CD14-positive monocyte (primary cell): ENCODE measurements at regions not wholly inside any gene's neighbourhood (a gene's known extent, or its start where the extent isn't known, plus 50 kb on each side); places are given as distances from the start of the nearest gene placed in this dataset.

Source experiments
- DNase-seq, 3 donors: peaks; one replicate each; pipeline ENCODE4 v3.0.0-alpha.2; 2011 to 2022
- H2AFZ ChIP-seq: 2 replicates; pipeline ENCODE4 v1.6.0; 2012; ENCODE audit warnings: mild to moderate bottlenecking, low read depth, low read length, inconsistent platforms; ENCODE audit not compliant: insufficient read depth, poor library complexity, severe bottlenecking
- H3K27ac ChIP-seq, 2 donors: 1 replicate in 1 of 2; 2 replicates in 1 of 2; pipeline ENCODE4 v1.5.1; 2012 to 2013; ENCODE audit warnings: low read length in 2 of 2, control low read depth in 1 of 2, inconsistent platforms in 1 of 2, low read depth in 1 of 2, mild to moderate bottlenecking in 1 of 2
- H3K27me3 ChIP-seq, 2 donors: one replicate each; pipeline versions ENCODE4 v1.6.0 to v1.6.1; 2011 to 2013; ENCODE audit warnings: low read length in 2 of 2; ENCODE audit not compliant: control insufficient read depth in 2 of 2, insufficient read depth in 2 of 2
- H3K36me3 ChIP-seq, 2 donors: replicated peaks in 1 of 2; 1 replicate in 1 of 2; 2 replicates in 1 of 2; pipeline versions ENCODE4 v1.5.1 to v1.6.1; 2012 to 2013; ENCODE audit warnings: low read length in 2 of 2, control low read depth in 1 of 2, inconsistent platforms in 1 of 2, mild to moderate bottlenecking in 1 of 2; ENCODE audit not compliant: insufficient read depth in 2 of 2, control insufficient read depth in 1 of 2
- H3K4me1 ChIP-seq, 2 donors: 1 replicate in 1 of 2; 2 replicates in 1 of 2; pipeline versions ENCODE4 v1.5.1 to v1.6.1; 2012 to 2013; ENCODE audit warnings: low read length in 2 of 2, control low read depth in 1 of 2, inconsistent platforms in 1 of 2, mild to moderate bottlenecking in 1 of 2, moderate library complexity in 1 of 2; ENCODE audit not compliant: insufficient read depth in 2 of 2, control insufficient read depth in 1 of 2
- H3K4me2 ChIP-seq: replicated peaks from 2 replicates; pipeline ENCODE3; 2012; ENCODE audit warnings: low read length, moderate library complexity, mild to moderate bottlenecking; ENCODE audit not compliant: poor library complexity, severe bottlenecking; ENCODE audit errors: extremely low read depth
- H3K4me3 ChIP-seq, 3 experiments: fragments of 200-600 bp in 1 of 3; sonication (generic) in 1 of 3; replicated peaks in 1 of 3; 1 replicate in 2 of 3; 2 replicates in 1 of 3; pipeline ENCODE4 v1.5.1; 2011 to 2013; ENCODE audit warnings: low read length in 3 of 3, mild to moderate bottlenecking in 3 of 3, control low read depth in 2 of 3, low read depth in 2 of 3, inconsistent platforms in 1 of 3, moderate library complexity in 1 of 3
- H3K79me2 ChIP-seq: 2 replicates; pipeline ENCODE4 v1.6.0; 2012; ENCODE audit warnings: mild to moderate bottlenecking, control low read depth, inconsistent platforms, low read length, moderate library complexity; ENCODE audit not compliant: insufficient read depth
- H3K9ac ChIP-seq: 2 replicates; pipeline ENCODE4 v1.6.0; 2017; ENCODE audit warnings: low read length, mild to moderate bottlenecking; ENCODE audit not compliant: insufficient read depth, poor library complexity, severe bottlenecking
- H3K9me3 ChIP-seq, 2 donors: replicated peaks in 1 of 2; 1 replicate in 1 of 2; 2 replicates in 1 of 2; pipeline versions ENCODE4 v1.5.1 to v1.6.1; 2012 to 2013; ENCODE audit warnings: low read length in 2 of 2, control low read depth in 1 of 2; ENCODE audit not compliant: control insufficient read depth in 1 of 2, insufficient read depth in 1 of 2
- H4K20me1 ChIP-seq: 2 replicates; pipeline ENCODE4 v1.6.0; 2012; ENCODE audit warnings: mild to moderate bottlenecking, low read length, control low read depth, moderate library complexity; ENCODE audit not compliant: insufficient read depth
- H3K27ac Mint-ChIP-seq, 7 donors: one replicate each; pipeline ENCODE4 v1.8.0; 2020; ENCODE audit warnings: mild to moderate bottlenecking in 7 of 7, mixed read lengths in 7 of 7, moderate library complexity in 6 of 7, inconsistent platforms in 2 of 7
- H3K27me3 Mint-ChIP-seq, 3 donors: one replicate each; pipeline ENCODE4 v1.8.0; 2021 to 2022; ENCODE audit warnings: low read depth in 3 of 3, mild to moderate bottlenecking in 3 of 3, mixed read lengths in 3 of 3, moderate library complexity in 3 of 3, inconsistent platforms in 1 of 3
- H3K36me3 Mint-ChIP-seq, 2 donors: one replicate each; pipeline ENCODE4 v1.8.0; 2020; ENCODE audit warnings: mixed read lengths in 2 of 2, inconsistent platforms in 1 of 2, mild to moderate bottlenecking in 1 of 2
- H3K4me1 Mint-ChIP-seq: one replicate; pipeline ENCODE4 v1.8.0; 2020; ENCODE audit warnings: mild to moderate bottlenecking, mixed read lengths
- H3K4me3 Mint-ChIP-seq, 2 donors: one replicate each; pipeline ENCODE4 v1.8.0; 2020; ENCODE audit warnings: mild to moderate bottlenecking in 2 of 2, mixed read lengths in 2 of 2, moderate library complexity in 1 of 2
- H3K9me3 Mint-ChIP-seq, 7 donors: one replicate each; pipeline ENCODE4 v1.8.0; 2020 to 2022; ENCODE audit warnings: mixed read lengths in 7 of 7, mild to moderate bottlenecking in 6 of 7, moderate library complexity in 6 of 7, inconsistent platforms in 2 of 7
- WGBS: methylation state at CpG from one replicate; pipeline ENCODE4 v1.1.5; 2013; ENCODE audit warnings: missing lambda C conversion rate; ENCODE audit not compliant: insufficient coverage; 5-methylcytosine and 5-hydroxymethylcytosine counted together
- intact Hi-C, 2 donors: fragments of 100-400 bp; cut with micrococcal nuclease; formaldehyde crosslinking; loops; one replicate each; pipeline versions ENCODE4 v1.15.0 to v1.15.1; 2023
- TF ChIP-seq, protein P1 (sequence below): fragments of 200-600 bp; IDR thresholded peaks from one replicate; pipeline ENCODE4 v1.8.0; 2022; ENCODE audit warnings: antibody characterized with exemption, mild to moderate bottlenecking

DNA sequence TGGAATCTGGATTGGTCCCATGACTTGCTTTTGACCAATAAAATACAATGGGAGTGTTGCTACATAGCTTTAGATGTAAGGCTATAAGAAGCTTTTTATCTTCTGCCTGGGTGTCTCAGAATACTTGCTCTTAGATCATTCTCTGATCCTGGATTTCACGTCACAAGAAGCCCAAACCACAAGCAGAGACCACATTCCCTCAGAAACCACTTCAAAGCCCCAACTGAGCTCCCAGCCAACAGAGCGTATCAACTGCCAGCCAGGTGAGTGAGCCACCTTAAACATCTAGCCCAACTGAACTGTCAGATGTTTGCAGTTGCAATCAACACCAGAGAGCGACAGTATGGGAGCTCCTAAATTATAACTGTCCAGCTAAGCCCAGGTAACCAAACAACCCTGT lies 687.1 kb downstream of the TLE1 start:
- TF ChIP-seq, protein P1, sequence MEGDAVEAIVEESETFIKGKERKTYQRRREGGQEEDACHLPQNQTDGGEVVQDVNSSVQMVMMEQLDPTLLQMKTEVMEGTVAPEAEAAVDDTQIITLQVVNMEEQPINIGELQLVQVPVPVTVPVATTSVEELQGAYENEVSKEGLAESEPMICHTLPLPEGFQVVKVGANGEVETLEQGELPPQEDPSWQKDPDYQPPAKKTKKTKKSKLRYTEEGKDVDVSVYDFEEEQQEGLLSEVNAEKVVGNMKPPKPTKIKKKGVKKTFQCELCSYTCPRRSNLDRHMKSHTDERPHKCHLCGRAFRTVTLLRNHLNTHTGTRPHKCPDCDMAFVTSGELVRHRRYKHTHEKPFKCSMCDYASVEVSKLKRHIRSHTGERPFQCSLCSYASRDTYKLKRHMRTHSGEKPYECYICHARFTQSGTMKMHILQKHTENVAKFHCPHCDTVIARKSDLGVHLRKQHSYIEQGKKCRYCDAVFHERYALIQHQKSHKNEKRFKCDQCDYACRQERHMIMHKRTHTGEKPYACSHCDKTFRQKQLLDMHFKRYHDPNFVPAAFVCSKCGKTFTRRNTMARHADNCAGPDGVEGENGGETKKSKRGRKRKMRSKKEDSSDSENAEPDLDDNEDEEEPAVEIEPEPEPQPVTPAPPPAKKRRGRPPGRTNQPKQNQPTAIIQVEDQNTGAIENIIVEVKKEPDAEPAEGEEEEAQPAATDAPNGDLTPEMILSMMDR = no peak
- no peak overlapping the region for H3K4me3 Mint-ChIP-seq
- Histone ChIP-seq H2AFZ (no peak overlapping the region), H3K27ac (no peak overlapping the region), H3K9me3 (peaks cover 0 to 4% of the 10 kb centered on the region in 2 donors), H3K4me3 (no peak overlapping the region), H3K4me1 (no peaks in the 10 kb centered on the region), H3K9ac (no peak overlapping the region), H3K4me2 (no peak overlapping the region), H3K79me2 (no peaks in the 10 kb centered on the region), H3K27me3 (no peaks in the 10 kb centered on the region), H3K36me3 (no peaks in the 10 kb centered on the region), H4K20me1 (no peaks in the 10 kb centered on the region)
- no peak for DNase-seq
- peaks cover 0 to 10% (median 4%) of the 10 kb centered on the region in 7 donors for H3K9me3 Mint-ChIP-seq
- H3K4me1 Mint-ChIP-seq = no peaks in the 10 kb centered on the region
- H3K27me3 Mint-ChIP-seq = peaks cover 0 to 2% (median 0%) of the 10 kb centered on the region in 3 donors
- H3K27ac Mint-ChIP-seq = no peak overlapping the region
- H3K36me3 Mint-ChIP-seq = no peaks in the 10 kb centered on the region
- intact Hi-C loops = no loop called here
- 0% methylated on average over 1 of the region's 3 CpGs for WGBS

DNA sequence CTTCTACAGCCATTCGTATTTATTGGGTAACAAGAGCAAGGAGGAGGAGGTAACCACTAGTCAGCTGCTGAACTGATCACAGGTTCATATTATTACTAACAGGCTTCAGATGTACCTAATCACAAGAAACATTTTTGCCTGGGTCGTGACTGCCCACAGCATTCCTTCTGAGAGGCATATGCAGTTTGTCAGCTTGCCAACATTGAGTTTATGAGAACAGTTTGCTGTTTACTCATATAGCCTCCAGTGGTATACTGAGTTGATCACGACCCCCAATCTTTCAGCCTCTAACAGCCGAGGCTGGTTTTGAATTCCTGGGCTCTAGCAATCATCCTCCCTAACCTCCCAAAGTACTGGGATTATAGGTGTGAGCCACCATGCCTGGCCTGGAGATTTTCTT lies 693.6 kb downstream of the TLE1 start:
- no peak overlapping the region for H3K27ac ChIP-seq
- H3K27ac Mint-ChIP-seq = no peak overlapping the region
- peaks cover 0 to 2% (median 0%) of the 10 kb centered on the region in 3 donors for H3K27me3 Mint-ChIP-seq
- no peak overlapping the region for H3K4me3 Mint-ChIP-seq
- H3K36me3 ChIP-seq = no peaks in the 10 kb centered on the region
- H3K9me3 ChIP-seq = no peaks in the 10 kb centered on the region
- H3K9me3 Mint-ChIP-seq = peaks cover 0 to 2% (median 0%) of the 10 kb centered on the region in 7 donors
- H3K4me2 ChIP-seq = no peak overlapping the region
- no peaks in the 10 kb centered on the region for H3K36me3 Mint-ChIP-seq
- WGBS = 80% methylated on average over 1 of the region's 4 CpGs
- H3K79me2 ChIP-seq = no peaks in the 10 kb centered on the region
- H4K20me1 ChIP-seq = no peaks in the 10 kb centered on the region
- H3K4me1 ChIP-seq = no peaks in the 10 kb centered on the region
- H3K27me3 ChIP-seq = no peaks in the 10 kb centered on the region
- intact Hi-C loops = no loop called here
- no peak for DNase-seq
- H3K4me1 Mint-ChIP-seq = no peaks in the 10 kb centered on the region
- H3K9ac ChIP-seq = no peak overlapping the region
- H2AFZ ChIP-seq = no peak overlapping the region
- no peak overlapping the region for H3K4me3 ChIP-seq
- TF ChIP-seq, protein P1 = no peak
